NCI-H748 (cell line): ENCODE measurements at regions not wholly inside any gene's neighbourhood (a gene's known extent, or its start where the extent isn't known, plus 50 kb on each side); places are given as distances from the start of the nearest gene placed in this dataset.

Experiments
- DNase-seq: peaks from one replicate; lab custom pipeline; 2025; ENCODE audit not compliant: unreplicated experiment; lab: John Stamatoyannopoulos, UW

- DNase-seq: no peak
Measured at GRCh38 chr11:19437760-19438159, 197.0 kb upstream of the E2F8 start.

GRCh38 chr11:19436932-19437331 lies 196.2 kb upstream of the E2F8 start:
- no peak for DNase-seq

GRCh38 chr11:19435306-19435989 lies 194.7 kb upstream of the E2F8 start:
- no peak for DNase-seq

- DNase-seq: no peak
Measured at GRCh38 chr11:19433791-19434190, 193.0 kb upstream of the E2F8 start.

- DNase-seq: no peak
Measured at GRCh38 chr11:19433367-19433766, 192.6 kb upstream of the E2F8 start.

- DNase-seq: no peak
Measured at GRCh38 chr11:19432370-19433061, 191.8 kb upstream of the E2F8 start.

GRCh38 chr11:19430754-19431398 lies 190.1 kb upstream of the E2F8 start:
- DNase-seq: no peak

GRCh38 chr11:19430346-19430745 lies 189.6 kb upstream of the E2F8 start:
- no peak for DNase-seq

GRCh38 chr11:19429108-19429760 lies 188.5 kb upstream of the E2F8 start:
- no peak for DNase-seq

GRCh38 chr11:19428206-19429002 lies 187.7 kb upstream of the E2F8 start:
- no peak for DNase-seq

GRCh38 chr11:19426756-19427403 lies 186.1 kb upstream of the E2F8 start:
- no peak for DNase-seq

- DNase-seq: no peak
Measured at GRCh38 chr11:19426011-19426755, 185.4 kb upstream of the E2F8 start.

- no peak for DNase-seq
Measured at GRCh38 chr11:19422276-19422675, 181.5 kb upstream of the E2F8 start.

GRCh38 chr11:19420868-19421533 lies 180.3 kb upstream of the E2F8 start:
- DNase-seq: peak; percentile 17

GRCh38 chr11:19419808-19420207 lies 179.1 kb upstream of the E2F8 start:
- no peak for DNase-seq

GRCh38 chr11:19419021-19419750 lies 178.4 kb upstream of the E2F8 start:
- DNase-seq: no peak

GRCh38 chr11:19418221-19418620 lies 177.5 kb upstream of the E2F8 start:
- DNase-seq: no peak

GRCh38 chr11:19412070-19412469 lies 171.3 kb upstream of the E2F8 start:
- peak; percentile 42 for DNase-seq

- DNase-seq: no peak
Measured at GRCh38 chr11:19410032-19410431, 169.3 kb upstream of the E2F8 start.
